Neural progenitor cell (in vitro differentiated cells): ENCODE measurements at regions not wholly inside any gene's neighbourhood (a gene's known extent, or its start where the extent isn't known, plus 50 kb on each side); places are given as distances from the start of the nearest gene placed in this dataset.
"Not testable (repeated sequence)": the region's sequence is repeated elsewhere in the genome, so short reads cannot be mapped to it uniquely, and the experiment has no call there.

Source experiments
- DNase-seq: peaks from one replicate; pipeline ENCODE4 v3.0.0-alpha.2; 2016; ENCODE audit warnings: low spot score
- H2AFZ ChIP-seq: fragments of 200-600 bp; sonication (generic); replicated peaks from 2 replicates; pipeline ENCODE4 v1.6.1; 2016; ENCODE audit warnings: antibody characterized with exemption
- H3F3A ChIP-seq: fragments of 200-600 bp; sonication (generic); 2 replicates; pipeline ENCODE4 v1.6.1; 2016; ENCODE audit warnings: antibody characterized with exemption, low read depth
- H3K27ac ChIP-seq: fragments of 200-600 bp; sonication (generic); 2 replicates; pipeline ENCODE4 v1.5.1; 2016; ENCODE audit warnings: mild to moderate bottlenecking
- H3K27me3 ChIP-seq: fragments of 200-600 bp; sonication (generic); 2 replicates; pipeline ENCODE4 v1.6.1; 2016; ENCODE audit warnings: mild to moderate bottlenecking, moderate library complexity
- H3K36me3 ChIP-seq: fragments of 200-600 bp; sonication (generic); 2 replicates; pipeline ENCODE4 v1.5.1; 2016
- H3K4me1 ChIP-seq: fragments of 200-600 bp; sonication (generic); 2 replicates; pipeline ENCODE4 v1.6.1; 2016; ENCODE audit warnings: mixed run types
- H3K4me2 ChIP-seq: fragments of 200-600 bp; sonication (generic); 2 replicates; pipeline ENCODE4 v1.6.1; 2016
- H3K4me3 ChIP-seq: fragments of 200-600 bp; sonication (generic); 2 replicates; pipeline ENCODE4 v1.5.1; 2016
- H3K79me2 ChIP-seq: fragments of 200-600 bp; sonication (generic); 2 replicates; pipeline ENCODE4 v1.6.1; 2016; ENCODE audit warnings: low read depth
- H3K9ac ChIP-seq: fragments of 200-600 bp; sonication (generic); 2 replicates; pipeline ENCODE4 v1.6.1; 2016
- H3K9me3 ChIP-seq: fragments of 200-600 bp; sonication (generic); 2 replicates; pipeline ENCODE4 v1.5.1; 2016; ENCODE audit warnings: low read depth
- H4K20me1 ChIP-seq: fragments of 200-600 bp; sonication (generic); 2 replicates; pipeline ENCODE4 v1.6.1; 2016; ENCODE audit warnings: low read depth
- H3K27ac Mint-ChIP-seq: 3 replicates; pipeline ENCODE4 v1.8.0; 2021; ENCODE audit warnings: mixed read lengths
- H3K27me3 Mint-ChIP-seq: 2 replicates; pipeline ENCODE4 v1.8.0; 2022; ENCODE audit warnings: low read depth, mild to moderate bottlenecking, inconsistent platforms, moderate library complexity, mixed read lengths; ENCODE audit not compliant: insufficient read depth
- H3K36me3 Mint-ChIP-seq: 3 replicates; pipeline ENCODE4 v1.8.0; 2021; ENCODE audit warnings: mixed read lengths
- H3K4me1 Mint-ChIP-seq: 3 replicates; pipeline ENCODE4 v1.8.0; 2021; ENCODE audit warnings: mixed read lengths
- H3K4me3 Mint-ChIP-seq: 3 replicates; pipeline ENCODE4 v1.8.0; 2021; ENCODE audit warnings: mild to moderate bottlenecking, moderate library complexity, mixed read lengths
- H3K9me3 Mint-ChIP-seq: 3 replicates; pipeline ENCODE4 v1.8.0; 2020; ENCODE audit warnings: mixed read lengths
- EZH2 ChIP-seq: fragments of 200-600 bp; sonication (generic); IDR thresholded peaks from 2 replicates; pipeline ENCODE4 v1.6.1; 2017; ENCODE audit warnings: antibody characterized with exemption, mild to moderate bottlenecking, moderate library complexity
- EZH2phosphoT487 ChIP-seq: fragments of 200-600 bp; sonication (generic); IDR thresholded peaks from 2 replicates; pipeline ENCODE4 v1.6.1; 2017; ENCODE audit warnings: antibody characterized with exemption
- TF ChIP-seq, protein P1 (sequence below): fragments of 200-600 bp; sonication (generic); IDR thresholded peaks from 2 replicates; pipeline ENCODE4 v1.5.1; 2017; ENCODE audit warnings: antibody characterized with exemption, mild to moderate bottlenecking

GRCh38 chrX:83588409-83588808 lies 80.3 kb downstream of the POU3F4 start:
- Histone ChIP-seq H3K4me1 (no peaks in the 10 kb centered on the region), H3K9me3 (no peaks in the 10 kb centered on the region), H2AFZ (no peak overlapping the region), H3K4me3 (no peak overlapping the region), H3K36me3 (no peaks in the 10 kb centered on the region), H4K20me1 (no peaks in the 10 kb centered on the region), H3K4me2 (no peak overlapping the region), H3K79me2 (no peaks in the 10 kb centered on the region), H3K9ac (no peak overlapping the region), H3F3A (no peaks in the 10 kb centered on the region), H3K27me3 (no peaks in the 10 kb centered on the region), H3K27ac (no peak overlapping the region)
- Mint-ChIP-seq H3K9me3 (no peaks in the 10 kb centered on the region), H3K36me3 (no peaks in the 10 kb centered on the region), H3K27ac (no peak overlapping the region), H3K4me3 (no peak overlapping the region), H3K27me3 (no peaks in the 10 kb centered on the region), H3K4me1 (no peaks in the 10 kb centered on the region)
- no peak for DNase-seq
- TF ChIP-seq, protein P1, sequence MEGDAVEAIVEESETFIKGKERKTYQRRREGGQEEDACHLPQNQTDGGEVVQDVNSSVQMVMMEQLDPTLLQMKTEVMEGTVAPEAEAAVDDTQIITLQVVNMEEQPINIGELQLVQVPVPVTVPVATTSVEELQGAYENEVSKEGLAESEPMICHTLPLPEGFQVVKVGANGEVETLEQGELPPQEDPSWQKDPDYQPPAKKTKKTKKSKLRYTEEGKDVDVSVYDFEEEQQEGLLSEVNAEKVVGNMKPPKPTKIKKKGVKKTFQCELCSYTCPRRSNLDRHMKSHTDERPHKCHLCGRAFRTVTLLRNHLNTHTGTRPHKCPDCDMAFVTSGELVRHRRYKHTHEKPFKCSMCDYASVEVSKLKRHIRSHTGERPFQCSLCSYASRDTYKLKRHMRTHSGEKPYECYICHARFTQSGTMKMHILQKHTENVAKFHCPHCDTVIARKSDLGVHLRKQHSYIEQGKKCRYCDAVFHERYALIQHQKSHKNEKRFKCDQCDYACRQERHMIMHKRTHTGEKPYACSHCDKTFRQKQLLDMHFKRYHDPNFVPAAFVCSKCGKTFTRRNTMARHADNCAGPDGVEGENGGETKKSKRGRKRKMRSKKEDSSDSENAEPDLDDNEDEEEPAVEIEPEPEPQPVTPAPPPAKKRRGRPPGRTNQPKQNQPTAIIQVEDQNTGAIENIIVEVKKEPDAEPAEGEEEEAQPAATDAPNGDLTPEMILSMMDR, result no peak
- TF ChIP-seq EZH2phosphoT487 (no peak), EZH2 (no peak)

GRCh38 chrX:83593634-83594294 lies 85.7 kb downstream of the POU3F4 start:
- Histone ChIP-seq H3K4me3 (peak overlapping the region; percentile 21), H3K4me1 (no peaks in the 10 kb centered on the region), H3F3A (no peaks in the 10 kb centered on the region), H2AFZ (no peak overlapping the region), H3K9me3 (no peaks in the 10 kb centered on the region), H3K9ac (no peak overlapping the region), H3K4me2 (peak overlapping the region; percentile 22), H3K79me2 (no peaks in the 10 kb centered on the region), H4K20me1 (no peaks in the 10 kb centered on the region), H3K27ac (no peak overlapping the region), H3K36me3 (no peaks in the 10 kb centered on the region), H3K27me3 (no peaks in the 10 kb centered on the region)
- no peaks in the 10 kb centered on the region for H3K4me1 Mint-ChIP-seq
- H3K36me3 Mint-ChIP-seq, result no peaks in the 10 kb centered on the region
- TF ChIP-seq, protein P1, result no peak
- TF ChIP-seq EZH2phosphoT487 (no peak), EZH2 (no peak)
- no peak for DNase-seq
- no peak overlapping the region for H3K4me3 Mint-ChIP-seq
- no peaks in the 10 kb centered on the region for H3K27me3 Mint-ChIP-seq
- H3K27ac Mint-ChIP-seq, result no peak overlapping the region
- H3K9me3 Mint-ChIP-seq, result no peaks in the 10 kb centered on the region

DNA sequence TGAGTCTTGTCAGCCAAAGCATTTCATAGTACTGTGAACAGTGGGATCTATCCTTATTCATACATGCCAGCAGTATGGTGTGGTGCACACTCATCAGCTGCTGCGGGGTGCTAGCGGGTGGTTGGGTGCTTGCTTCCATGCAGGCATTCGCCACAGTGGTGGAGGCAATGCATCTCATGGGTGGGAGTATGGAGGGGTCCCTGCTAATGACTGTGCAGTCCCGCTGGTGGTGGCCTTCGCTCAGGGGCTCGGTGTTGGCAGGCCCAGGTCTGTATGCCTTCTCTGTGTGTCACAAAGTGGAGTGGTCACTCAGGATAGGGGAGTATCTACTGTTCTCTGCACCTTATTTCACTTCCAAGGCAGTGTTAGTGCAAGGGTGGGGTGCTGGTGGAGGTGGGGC lies 122.6 kb downstream of the POU3F4 start:
- DNase-seq, result no peak
- H3K36me3 Mint-ChIP-seq, result no peaks in the 10 kb centered on the region
- no peaks in the 10 kb centered on the region for H3K4me1 Mint-ChIP-seq
- Histone ChIP-seq H3K27ac (no peak overlapping the region), H3K9ac (no peak overlapping the region), H3K36me3 (no peaks in the 10 kb centered on the region), H3K79me2 (no peaks in the 10 kb centered on the region), H2AFZ (no peak overlapping the region), H3K4me1 (no peaks in the 10 kb centered on the region), H3F3A (no peaks in the 10 kb centered on the region), H3K27me3 (no peaks in the 10 kb centered on the region), H3K9me3 (peaks cover 3% of the 10 kb centered on the region), H3K4me3 (no peak overlapping the region), H3K4me2 (no peak overlapping the region), H4K20me1 (no peaks in the 10 kb centered on the region)
- H3K27ac Mint-ChIP-seq, result no peak overlapping the region
- TF ChIP-seq EZH2phosphoT487 (no peak), EZH2 (no peak)
- TF ChIP-seq, protein P1, result no peak
- H3K27me3 Mint-ChIP-seq, result peaks cover 4% of the 10 kb centered on the region
- H3K4me3 Mint-ChIP-seq, result no peak overlapping the region
- peaks cover 5% of the 10 kb centered on the region for H3K9me3 Mint-ChIP-seq

- H3K9ac ChIP-seq, H3K79me2 ChIP-seq, H4K20me1 ChIP-seq, H2AFZ ChIP-seq, H3K4me1 Mint-ChIP-seq, H3K4me3 ChIP-seq, H3K4me2 ChIP-seq, H3K27me3 Mint-ChIP-seq, H3K27ac ChIP-seq, H3F3A ChIP-seq, H3K36me3 Mint-ChIP-seq, H3K36me3 ChIP-seq, H3K9me3 ChIP-seq, H3K4me3 Mint-ChIP-seq, H3K27me3 ChIP-seq, H3K27ac Mint-ChIP-seq, H3K4me1 ChIP-seq, DNase-seq: not testable (repeated sequence)
- H3K9me3 Mint-ChIP-seq, result peaks cover 18% of the 10 kb centered on the region
These were observed 141.6 kb downstream of the POU3F4 start for GRCh38 chrX:83649706-83650105.
